PC-9 (cell line): ENCODE measurements at regions not wholly inside any gene's neighbourhood (a gene's known extent, or its start where the extent isn't known, plus 50 kb on each side); places are given as distances from the start of the nearest gene placed in this dataset.

ENCODE experiments used
- BruUV-seq: library from RNA; stranded (reverse); fragments of 400-500 nt; replicated peaks from 2 replicates; lab custom pipeline; 2021; lab: Mats Ljungman, UMichigan
- CTCF ChIA-PET: fragments of 300-600 bp; sonication (Branson Sonifier 250); formaldehyde crosslinking; loops from one replicate; lab custom pipeline; 2022; ENCODE audit warnings: antibody characterized with exemption; lab: Charles Lee
- POLR2A ChIA-PET: fragments of 300-600 bp; sonication (Branson Sonifier 250); formaldehyde crosslinking; loops from one replicate; lab custom pipeline; 2022; ENCODE audit warnings: antibody characterized with exemption; ENCODE audit not compliant: unreplicated experiment; lab: Charles Lee
- DNase-seq, 2 experiments: peaks; one replicate each; pipeline versions ENCODE4 v3.0.0 to v3.0.0-alpha.2; 2015 to 2022; ENCODE audit warnings: mixed read lengths in 1 of 2
- H2AFZ ChIP-seq: fragments of 200-600 bp; sonication (generic); 2 replicates; pipeline ENCODE4 v1.8.1; 2017; ENCODE audit warnings: antibody characterized with exemption
- H3F3A ChIP-seq: fragments of 200-600 bp; sonication (generic); 2 replicates; pipeline ENCODE4 v1.8.1; 2017; ENCODE audit warnings: antibody characterized with exemption, mild to moderate bottlenecking, low read depth; ENCODE audit not compliant: insufficient read depth
- H3K27ac ChIP-seq: fragments of 200-600 bp; sonication (generic); 2 replicates; pipeline ENCODE4 v1.6.1; 2016; ENCODE audit warnings: mixed run types
- H3K27me3 ChIP-seq: fragments of 200-600 bp; sonication (generic); 2 replicates; pipeline ENCODE4 v1.6.1; 2016; ENCODE audit warnings: low read depth, mixed run types; ENCODE audit not compliant: insufficient read depth
- H3K36me3 ChIP-seq: fragments of 200-600 bp; sonication (generic); 2 replicates; pipeline ENCODE4 v1.6.1; 2016; ENCODE audit warnings: low read depth, mixed run types
- H3K4me1 ChIP-seq: fragments of 200-600 bp; sonication (generic); replicated peaks from 2 replicates; pipeline ENCODE4 v1.6.1; 2016; ENCODE audit warnings: mixed run types; ENCODE audit not compliant: insufficient read depth
- H3K4me2 ChIP-seq: fragments of 200-600 bp; sonication (generic); 2 replicates; pipeline ENCODE4 v1.6.1; 2017; ENCODE audit warnings: mixed run types
- H3K4me3 ChIP-seq: fragments of 200-600 bp; sonication (generic); 2 replicates; pipeline ENCODE4 v1.6.1; 2016; ENCODE audit warnings: mixed run types
- H3K79me2 ChIP-seq: fragments of 200-600 bp; sonication (generic); 2 replicates; pipeline ENCODE4 v1.6.1; 2017; ENCODE audit warnings: low read depth, mixed run types
- H3K9me2 ChIP-seq: fragments of 200-600 bp; sonication (generic); 2 replicates; pipeline ENCODE4 v1.8.1; 2017; ENCODE audit warnings: mild to moderate bottlenecking; ENCODE audit not compliant: insufficient read depth
- H3K9me3 ChIP-seq: fragments of 200-600 bp; sonication (generic); 2 replicates; pipeline ENCODE4 v1.8.1; 2016; ENCODE audit warnings: low read depth; ENCODE audit not compliant: insufficient read depth
- H4K20me1 ChIP-seq: fragments of 200-600 bp; sonication (generic); 2 replicates; pipeline ENCODE4 v1.8.1; 2017; ENCODE audit not compliant: insufficient read depth
- EZH2 ChIP-seq: fragments of 200-600 bp; sonication (generic); IDR thresholded peaks from 2 replicates; pipeline ENCODE4 v1.8.0; 2017; ENCODE audit warnings: antibody characterized with exemption, low read depth
- intact Hi-C: fragments of 100-400 bp; cut with micrococcal nuclease; formaldehyde crosslinking; loops from one replicate; pipeline ENCODE4 v1.10.0; 2022; ENCODE audit not compliant: unreplicated experiment
- TF ChIP-seq, protein P1 (sequence below): fragments of 200-600 bp; sonication (generic); conservative IDR thresholded peaks from 2 replicates; pipeline ENCODE4 v1.6.1; 2017; ENCODE audit warnings: mixed run types, antibody characterized with exemption, mild to moderate bottlenecking, moderate library complexity

DNA sequence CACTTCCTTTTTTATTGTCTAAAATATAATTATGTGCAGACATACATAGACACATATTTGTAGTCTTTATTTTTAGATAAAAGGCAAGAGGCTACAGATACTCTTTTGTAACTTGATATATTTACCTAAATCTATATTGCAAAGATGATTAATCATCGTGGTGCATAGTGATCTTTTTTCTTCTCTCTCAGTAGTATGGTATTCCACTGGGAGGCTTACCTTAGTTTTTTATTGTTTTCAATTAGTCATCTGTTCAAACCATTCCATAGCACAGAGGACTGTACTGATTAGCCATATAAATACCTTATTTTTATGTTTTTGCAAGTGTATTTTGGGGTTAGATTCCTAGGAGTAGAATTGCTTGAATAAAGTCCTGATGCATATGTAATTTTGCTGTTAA, 619.7 kb downstream of the GRXCR1 start:
- intact Hi-C loops, result no loop called here
- Histone ChIP-seq H2AFZ (no peak overlapping the region), H3K4me3 (no peak overlapping the region), H3K4me1 (no peaks in the 10 kb centered on the region), H4K20me1 (no peaks in the 10 kb centered on the region), H3K79me2 (no peaks in the 10 kb centered on the region), H3K9me3 (no peaks in the 10 kb centered on the region), H3K27ac (no peak overlapping the region), H3F3A (no peaks in the 10 kb centered on the region), H3K27me3 (no peaks in the 10 kb centered on the region), H3K4me2 (no peak overlapping the region), H3K36me3 (no peaks in the 10 kb centered on the region), H3K9me2 (no peaks in the 10 kb centered on the region)
- no peak for DNase-seq
- POLR2A ChIA-PET, result no interaction called here
- CTCF ChIA-PET, result no interaction called here
- no TSS peak for BruUV-seq
- TF ChIP-seq EZH2, result no peak
- TF ChIP-seq, protein P1, sequence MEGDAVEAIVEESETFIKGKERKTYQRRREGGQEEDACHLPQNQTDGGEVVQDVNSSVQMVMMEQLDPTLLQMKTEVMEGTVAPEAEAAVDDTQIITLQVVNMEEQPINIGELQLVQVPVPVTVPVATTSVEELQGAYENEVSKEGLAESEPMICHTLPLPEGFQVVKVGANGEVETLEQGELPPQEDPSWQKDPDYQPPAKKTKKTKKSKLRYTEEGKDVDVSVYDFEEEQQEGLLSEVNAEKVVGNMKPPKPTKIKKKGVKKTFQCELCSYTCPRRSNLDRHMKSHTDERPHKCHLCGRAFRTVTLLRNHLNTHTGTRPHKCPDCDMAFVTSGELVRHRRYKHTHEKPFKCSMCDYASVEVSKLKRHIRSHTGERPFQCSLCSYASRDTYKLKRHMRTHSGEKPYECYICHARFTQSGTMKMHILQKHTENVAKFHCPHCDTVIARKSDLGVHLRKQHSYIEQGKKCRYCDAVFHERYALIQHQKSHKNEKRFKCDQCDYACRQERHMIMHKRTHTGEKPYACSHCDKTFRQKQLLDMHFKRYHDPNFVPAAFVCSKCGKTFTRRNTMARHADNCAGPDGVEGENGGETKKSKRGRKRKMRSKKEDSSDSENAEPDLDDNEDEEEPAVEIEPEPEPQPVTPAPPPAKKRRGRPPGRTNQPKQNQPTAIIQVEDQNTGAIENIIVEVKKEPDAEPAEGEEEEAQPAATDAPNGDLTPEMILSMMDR, result no peak

DNA sequence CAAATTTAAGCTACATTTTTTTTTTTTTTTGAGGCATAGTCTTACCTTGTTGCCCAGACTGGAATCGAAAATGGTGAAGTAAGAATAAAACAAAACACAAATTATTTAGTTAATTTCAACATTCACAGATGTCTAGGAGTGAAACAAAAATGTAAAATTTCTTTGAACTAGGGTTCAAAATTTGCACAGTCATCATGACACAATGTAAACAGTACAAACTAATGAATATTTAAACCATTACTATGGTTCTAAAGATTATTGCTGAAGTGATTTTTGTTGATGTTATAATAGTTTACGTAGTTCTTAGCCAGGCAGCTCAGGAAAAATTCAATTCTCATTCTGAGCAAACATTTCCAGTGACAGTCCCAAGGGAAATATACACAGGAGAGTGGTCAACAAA, 633.1 kb downstream of the GRXCR1 start:
- H3K27me3 ChIP-seq, result no peaks in the 10 kb centered on the region
- no peak overlapping the region for H2AFZ ChIP-seq
- no peaks in the 10 kb centered on the region for H3K79me2 ChIP-seq
- no peaks in the 10 kb centered on the region for H4K20me1 ChIP-seq
- intact Hi-C loops, result no loop called here
- DNase-seq, result no peak
- no peaks in the 10 kb centered on the region for H3K9me3 ChIP-seq
- ChIA-PET POLR2A (no interaction called here), CTCF (no interaction called here)
- no peaks in the 10 kb centered on the region for H3K36me3 ChIP-seq
- no peaks in the 10 kb centered on the region for H3K4me1 ChIP-seq
- no peaks in the 10 kb centered on the region for H3F3A ChIP-seq
- 0 out of 2 replicates have a peak, but pooled peaks cover 3% of the 10 kb centered on the region for H3K9me2 ChIP-seq
- BruUV-seq, result no TSS peak
- TF ChIP-seq EZH2, result no peak
- TF ChIP-seq, protein P1, result no peak
- H3K4me2 ChIP-seq, result no peak overlapping the region
- no peak overlapping the region for H3K27ac ChIP-seq
- no peak overlapping the region for H3K4me3 ChIP-seq

DNA sequence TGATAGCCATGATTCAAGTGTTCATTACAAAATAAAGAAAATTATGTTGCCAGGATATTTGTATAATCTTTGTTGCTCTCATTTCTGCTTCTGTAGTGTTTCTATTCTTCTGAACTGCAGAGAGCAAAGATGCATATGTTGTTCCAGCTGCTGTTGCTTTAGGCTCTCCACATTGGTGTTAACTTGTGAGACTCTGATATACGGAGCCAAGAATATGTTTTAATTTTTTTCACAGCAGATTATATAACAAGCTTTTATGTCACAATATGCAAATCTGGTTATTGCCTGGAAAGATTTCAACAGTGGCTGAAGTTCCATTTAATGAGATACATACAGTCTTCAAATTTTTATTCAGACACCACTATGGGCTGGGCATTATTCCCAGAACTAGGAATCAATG, 655.0 kb downstream of the GRXCR1 start:
- intact Hi-C loops, result no loop called here
- Histone ChIP-seq H3F3A (no peaks in the 10 kb centered on the region), H3K4me1 (no peaks in the 10 kb centered on the region), H3K9me3 (no peaks in the 10 kb centered on the region), H2AFZ (no peak overlapping the region), H3K4me2 (no peak overlapping the region), H3K9me2 (no peaks in the 10 kb centered on the region), H3K36me3 (no peaks in the 10 kb centered on the region), H3K79me2 (no peaks in the 10 kb centered on the region), H3K4me3 (no peak overlapping the region), H3K27me3 (no peaks in the 10 kb centered on the region), H4K20me1 (no peaks in the 10 kb centered on the region), H3K27ac (no peak overlapping the region)
- BruUV-seq, result no TSS peak
- no peak for DNase-seq
- POLR2A ChIA-PET, result no interaction called here
- TF ChIP-seq, protein P1, result no peak
- TF ChIP-seq EZH2, result no peak
- CTCF ChIA-PET, result no interaction called here
